ENCODE measurements at regions not wholly inside any gene's neighbourhood (a gene's known extent, or its start where the extent isn't known, plus 50 kb on each side); places are given as distances from the start of the nearest gene placed in this dataset.

GRCh38 chr1:22393587-22393986 lies 58.1 kb upstream of the ZBTB40 start:
- intact Hi-C loops (cut with DNase I; ENCODE audit: low total_unique reads) = no loop called here
- no peak overlapping the region for H3K4me3 ChIP-seq (ENCODE audit: low read depth, poor library complexity, severe bottlenecking)
- 89 to 93% methylated on average over 6 of the region's 6 CpGs for WGBS, 2 donors
- no peak for DNase-seq (ENCODE audit: low spot score in 2 of 2)
- TF ChIP-seq CTCF (IDR thresholded peaks at IDR 0.05) (no peak), POLR2A (IDR thresholded peaks at IDR 0.05) (no peak)

DNA sequence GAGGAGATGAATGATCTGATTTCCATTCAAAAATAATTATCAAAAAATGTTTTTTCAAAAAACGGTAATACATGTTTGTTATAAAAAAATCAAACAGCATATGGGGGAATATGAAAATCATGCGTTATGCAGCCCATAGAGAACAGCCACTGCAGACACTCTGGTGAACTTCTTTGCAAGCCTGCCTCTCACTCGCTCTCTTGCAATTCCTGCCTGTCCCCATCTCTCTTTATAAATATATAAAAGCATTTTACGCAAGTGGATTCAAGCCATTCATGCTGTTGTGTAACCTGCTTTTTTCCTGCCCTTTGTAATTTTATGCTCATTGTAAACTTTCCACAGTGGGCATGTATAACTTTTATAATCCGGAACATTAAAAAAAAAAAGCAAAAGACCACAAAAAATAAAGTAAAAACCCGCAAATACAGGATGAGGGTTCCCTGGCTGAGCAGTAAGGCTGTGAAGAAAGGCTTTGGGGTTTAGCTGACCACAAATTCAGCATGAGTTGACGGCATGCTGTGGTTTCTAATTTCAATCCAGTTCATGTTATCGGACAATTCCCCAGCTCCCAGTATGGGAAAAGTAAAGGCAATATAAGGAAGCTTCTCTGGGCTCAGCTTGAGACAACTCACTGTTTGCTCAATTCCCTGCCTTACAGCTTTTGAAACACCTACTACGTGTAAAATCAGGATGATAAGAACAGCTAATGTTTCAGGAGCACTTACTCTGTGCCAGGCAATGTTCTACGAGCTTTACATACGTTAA lies 52.8 kb upstream of the ZBTB40 start:
- TF ChIP-seq CTCF (IDR thresholded peaks at IDR 0.05) = no peak
- TF ChIP-seq POLR2A (IDR thresholded peaks at IDR 0.05) = no peak
- no peak overlapping the region for H3K4me3 ChIP-seq (ENCODE audit: low read depth, poor library complexity, severe bottlenecking)
- intact Hi-C loops (cut with DNase I; ENCODE audit: low total_unique reads) = no loop called here
- no peak for DNase-seq (ENCODE audit: low spot score in 2 of 2)
- WGBS, 2 donors = 75 to 76% methylated on average over 11 of the region's 11 CpGs

DNA sequence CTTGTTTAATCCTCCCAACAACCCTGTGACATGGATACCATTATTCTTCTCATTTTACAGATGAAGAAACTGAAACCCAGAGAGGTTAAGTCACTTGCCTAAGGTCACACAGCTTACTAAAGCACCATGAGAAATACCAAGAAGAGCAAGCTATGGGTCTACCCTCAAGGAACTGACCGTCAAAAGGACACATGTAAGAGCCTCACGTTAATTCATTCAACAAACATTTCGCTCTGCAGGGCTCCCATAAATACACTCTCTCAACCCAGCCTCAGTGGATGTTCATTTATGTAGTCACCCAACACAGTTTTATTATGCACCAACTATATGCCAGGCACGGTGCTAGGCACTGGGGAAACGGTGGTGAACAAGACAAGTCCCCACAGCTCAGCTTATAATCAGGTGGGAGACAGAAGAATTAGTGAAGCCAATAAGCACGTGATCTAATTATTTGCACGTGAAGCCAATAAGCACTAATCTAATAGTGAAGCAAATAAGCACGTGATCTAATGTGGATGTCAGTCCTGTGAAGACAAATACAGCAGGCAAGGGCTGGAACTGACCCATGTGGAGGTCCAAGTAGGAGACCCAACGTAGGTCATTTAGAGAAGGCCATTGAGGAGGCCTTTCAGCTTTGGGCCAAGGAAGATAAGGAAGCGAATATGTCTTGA lies 52.1 kb upstream of the ZBTB40 start:
- no peak overlapping the region for H3K4me3 ChIP-seq (ENCODE audit: low read depth, poor library complexity, severe bottlenecking)
- intact Hi-C loops (cut with DNase I; ENCODE audit: low total_unique reads) = no loop called here
- 84 to 88% methylated on average over 10 of the region's 10 CpGs for WGBS, 2 donors
- DNase-seq (ENCODE audit: low spot score in 2 of 2) = no peak
- TF ChIP-seq POLR2A (IDR thresholded peaks at IDR 0.05) (no peak), CTCF (IDR thresholded peaks at IDR 0.05) (no peak)

Small RNAs in the stretch of these regions (microRNA-seq; reads per million reads assigned to microRNA genes)
- gene MIR4418 (ENCODE audit: borderline number of aligned reads in 1 of 2, borderline replicate concordance in 2 of 2) = 0 reads per million in 2 donors
